Transverse colon (tissue), 4 donors: ENCODE measurements at regions not wholly inside any gene's neighbourhood (a gene's known extent, or its start where the extent isn't known, plus 50 kb on each side); places are given as distances from the start of the nearest gene placed in this dataset.

Experiments used
- DNase-seq: peaks from one replicate; pipeline ENCODE4 v3.0.0-alpha.2; 2019
- H3K27ac ChIP-seq, 4 donors: fragments of 200-600 bp; sonication (generic); 2 replicates each; pipeline ENCODE4 v1.5.1; 2016 to 2018; ENCODE audit warnings: inconsistent platforms in 4 of 4
- H3K27me3 ChIP-seq: fragments of 200-600 bp; sonication (generic); 2 replicates; pipeline ENCODE4 v1.5.1; 2017; ENCODE audit warnings: inconsistent platforms
- H3K36me3 ChIP-seq, 4 donors: fragments of 200-600 bp; sonication (generic); 2 replicates each; pipeline ENCODE4 v1.5.1; 2017 to 2019; ENCODE audit warnings: inconsistent platforms in 4 of 4
- H3K4me1 ChIP-seq, 4 donors: fragments of 200-600 bp; sonication (generic); 2 replicates each; pipeline ENCODE4 v1.5.1; 2017 to 2020; ENCODE audit warnings: inconsistent platforms in 4 of 4
- H3K4me3 ChIP-seq, 4 donors: fragments of 200-600 bp; sonication (generic); 1 replicate in 1 of 4; 2 replicates in 3 of 4; pipeline versions ENCODE4 v1.5.1 to v1.6.1; 2017 to 2019; ENCODE audit warnings: inconsistent platforms in 4 of 4
- H3K9me3 ChIP-seq, 2 donors: fragments of 200-600 bp; sonication (generic); 2 replicates each; pipeline ENCODE4 v1.5.1; 2017 to 2019; ENCODE audit warnings: inconsistent platforms in 2 of 2
- EP300 ChIP-seq: sonication (generic); formaldehyde crosslinking; IDR thresholded peaks from one replicate; pipeline ENCODE4 v1.6.1; 2017; ENCODE audit warnings: antibody characterized with exemption, low read depth
- POLR2A ChIP-seq: fragments of 450-650 bp; IDR thresholded peaks from one replicate; pipeline ENCODE4 v1.6.1; 2016; ENCODE audit warnings: antibody characterized with exemption, mild to moderate bottlenecking, moderate library complexity
- POLR2AphosphoS5 ChIP-seq, 3 donors: sonication (generic); formaldehyde crosslinking; IDR thresholded peaks; one replicate each; pipeline ENCODE4 v1.6.1; 2016; ENCODE audit warnings: antibody characterized with exemption in 3 of 3
- WGBS, 2 donors: methylation state at CpG; one replicate each; pipeline ENCODE4 v1.1.5; 2018; ENCODE audit warnings: low coverage in 1 of 2; 5-methylcytosine and 5-hydroxymethylcytosine counted together
- in situ Hi-C, 4 donors: fragments of 200-750 bp; cut with MboI; loops; one replicate each; pipeline versions ENCODE4 v1.15.0 to v1.15.1; 2017; ENCODE audit warnings: low sequenced_read_pairs in 3 of 4, low pct_ligation_motif_present in 1 of 4, low pct_unique_long_range_greater_than_20kb in 1 of 4
- intact Hi-C: fragments of 100-400 bp; cut with DNase I; formaldehyde crosslinking; loops from one replicate; pipeline ENCODE4 v1.15.1; 2023; ENCODE audit warnings: low total_unique reads
- TF ChIP-seq, protein P1 (sequence below), 5 experiments: fragments of 200-600 bp in 3 of 5; fragments of 450-650 bp in 2 of 5; sonication (generic) in 3 of 5; IDR thresholded peaks; 1 replicate in 2 of 5; 2 replicates in 3 of 5; pipeline ENCODE4 v1.5.1; 2016 to 2017; ENCODE audit warnings: antibody characterized with exemption in 5 of 5, inconsistent platforms in 3 of 5, mild to moderate bottlenecking in 2 of 5, moderate library complexity in 1 of 5

DNA sequence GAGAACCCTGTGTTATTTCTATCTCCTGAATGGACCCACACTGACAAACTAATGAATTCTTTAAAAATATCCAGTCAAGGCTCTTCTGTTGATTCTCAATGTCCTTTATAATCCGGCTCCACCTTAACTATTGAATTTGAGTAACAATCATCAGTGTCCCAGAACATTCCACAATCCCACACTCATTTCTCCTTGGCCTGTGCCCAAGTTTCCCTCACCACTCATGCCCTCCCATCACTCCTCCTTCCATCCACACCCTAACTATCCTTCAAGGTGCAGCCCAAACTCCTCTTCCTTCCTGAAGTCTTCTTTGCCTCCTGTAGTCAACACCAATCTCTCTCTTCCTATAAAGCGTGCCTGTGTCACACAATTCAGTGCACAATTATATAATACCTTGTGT is 106.1 kb downstream of the NUDT12 start:
- TF ChIP-seq POLR2AphosphoS5 (IDR thresholded peaks at IDR 0.05): no peak
- no peak for TF ChIP-seq EP300
- TF ChIP-seq POLR2A: no peak
- TF ChIP-seq, protein P1, sequence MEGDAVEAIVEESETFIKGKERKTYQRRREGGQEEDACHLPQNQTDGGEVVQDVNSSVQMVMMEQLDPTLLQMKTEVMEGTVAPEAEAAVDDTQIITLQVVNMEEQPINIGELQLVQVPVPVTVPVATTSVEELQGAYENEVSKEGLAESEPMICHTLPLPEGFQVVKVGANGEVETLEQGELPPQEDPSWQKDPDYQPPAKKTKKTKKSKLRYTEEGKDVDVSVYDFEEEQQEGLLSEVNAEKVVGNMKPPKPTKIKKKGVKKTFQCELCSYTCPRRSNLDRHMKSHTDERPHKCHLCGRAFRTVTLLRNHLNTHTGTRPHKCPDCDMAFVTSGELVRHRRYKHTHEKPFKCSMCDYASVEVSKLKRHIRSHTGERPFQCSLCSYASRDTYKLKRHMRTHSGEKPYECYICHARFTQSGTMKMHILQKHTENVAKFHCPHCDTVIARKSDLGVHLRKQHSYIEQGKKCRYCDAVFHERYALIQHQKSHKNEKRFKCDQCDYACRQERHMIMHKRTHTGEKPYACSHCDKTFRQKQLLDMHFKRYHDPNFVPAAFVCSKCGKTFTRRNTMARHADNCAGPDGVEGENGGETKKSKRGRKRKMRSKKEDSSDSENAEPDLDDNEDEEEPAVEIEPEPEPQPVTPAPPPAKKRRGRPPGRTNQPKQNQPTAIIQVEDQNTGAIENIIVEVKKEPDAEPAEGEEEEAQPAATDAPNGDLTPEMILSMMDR (IDR thresholded peaks at IDR 0.05): no peak
- H3K36me3 ChIP-seq: no peaks in the 10 kb centered on the region
- DNase-seq: no peak
- intact Hi-C loops: no loop called here
- H3K27ac ChIP-seq: no peak overlapping the region
- no peak overlapping the region for H3K4me3 ChIP-seq
- 81 to 83% methylated on average over 2 of the region's 2 CpGs for WGBS, 2 donors
- H3K27me3 ChIP-seq: no peaks in the 10 kb centered on the region
- H3K4me1 ChIP-seq: no peaks in the 10 kb centered on the region
- no peaks in the 10 kb centered on the region for H3K9me3 ChIP-seq
- in situ Hi-C loops: no loop called here

DNA sequence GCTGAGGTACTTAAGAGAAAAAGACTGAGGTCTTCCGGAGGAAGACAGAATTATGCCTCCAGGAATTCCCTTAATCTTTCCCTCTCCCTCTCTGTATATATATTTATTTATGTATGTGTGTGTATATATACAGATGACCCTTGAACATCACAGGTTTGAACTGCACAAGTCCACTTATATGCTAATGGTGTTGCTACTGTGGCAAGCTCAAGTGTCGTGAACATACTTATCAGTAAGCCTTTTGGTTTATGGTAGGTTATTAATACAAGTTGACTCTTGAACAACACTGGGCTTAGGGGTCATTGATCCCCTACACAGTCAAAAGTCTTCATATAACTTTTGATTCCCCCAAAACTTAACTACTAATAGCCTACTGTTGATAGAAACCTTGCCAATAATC is 106.8 kb downstream of the NUDT12 start:
- intact Hi-C loops: no loop called here
- Histone ChIP-seq H3K4me3 (no peak overlapping the region), H3K27ac (no peak overlapping the region), H3K36me3 (no peaks in the 10 kb centered on the region), H3K4me1 (no peaks in the 10 kb centered on the region), H3K27me3 (no peaks in the 10 kb centered on the region), H3K9me3 (no peaks in the 10 kb centered on the region)
- WGBS, 2 donors: 90% methylated on average over 2 of the region's 2 CpGs
- DNase-seq: no peak
- TF ChIP-seq, protein P1 (IDR thresholded peaks at IDR 0.05): no peak
- no peak for TF ChIP-seq POLR2A
- TF ChIP-seq POLR2AphosphoS5 (IDR thresholded peaks at IDR 0.05): no peak
- TF ChIP-seq EP300: no peak
- in situ Hi-C loops: no loop called here

DNA sequence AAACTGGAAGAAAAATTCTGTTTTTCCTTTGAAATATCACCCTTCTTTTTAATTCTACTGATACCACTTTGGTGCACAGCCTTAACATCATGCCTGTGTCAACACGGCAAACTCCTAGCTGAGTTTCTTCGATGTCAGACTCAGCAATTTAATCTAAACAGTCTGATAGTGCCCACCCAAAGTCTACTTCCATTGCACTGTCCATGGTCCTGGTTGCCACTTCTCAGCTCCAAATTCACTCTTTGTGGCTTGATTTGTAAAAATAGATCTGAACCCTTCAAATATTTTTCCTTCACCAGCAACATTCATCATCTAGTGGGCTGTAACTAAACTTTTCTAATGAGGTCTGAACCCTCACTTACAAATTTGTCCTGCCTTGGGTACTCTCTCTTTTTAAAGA is 107.8 kb downstream of the NUDT12 start:
- in situ Hi-C loops (no loop called here), intact Hi-C loops (no loop called here)
- Histone ChIP-seq H3K4me3 (no peak overlapping the region), H3K27ac (no peak overlapping the region), H3K27me3 (no peaks in the 10 kb centered on the region), H3K4me1 (no peaks in the 10 kb centered on the region), H3K9me3 (no peaks in the 10 kb centered on the region), H3K36me3 (no peaks in the 10 kb centered on the region)
- no peak for DNase-seq
- TF ChIP-seq POLR2A (no peak), EP300 (no peak), POLR2AphosphoS5 (IDR thresholded peaks at IDR 0.05) (no peak)
- TF ChIP-seq, protein P1 (IDR thresholded peaks at IDR 0.05): no peak
- WGBS, 2 donors: 73 to 76% methylated on average over 2 of the region's 2 CpGs

DNA sequence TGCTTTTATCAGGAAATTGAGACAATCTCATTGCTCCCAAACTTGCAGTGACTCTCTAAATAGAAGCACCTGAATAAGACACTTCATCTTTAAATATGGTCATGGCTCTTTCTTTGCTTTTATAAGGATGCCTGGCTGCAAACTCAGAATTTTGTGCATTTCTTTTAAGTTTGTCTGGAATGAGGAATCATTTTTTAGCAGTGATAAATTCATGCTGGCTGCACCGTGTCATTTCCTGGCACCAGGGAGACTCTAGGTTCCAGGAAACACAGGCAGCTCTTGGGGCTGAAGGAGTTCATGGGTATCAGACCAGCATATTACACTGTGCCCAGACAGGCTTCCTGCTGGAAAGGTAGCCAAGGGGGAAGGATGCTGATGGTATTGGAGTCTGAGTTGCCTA is 109.9 kb downstream of the NUDT12 start:
- H3K4me3 ChIP-seq: no peak overlapping the region
- no peaks in the 10 kb centered on the region for H3K9me3 ChIP-seq
- H3K27me3 ChIP-seq: no peaks in the 10 kb centered on the region
- TF ChIP-seq POLR2A (no peak), POLR2AphosphoS5 (IDR thresholded peaks at IDR 0.05) (no peak), EP300 (no peak)
- TF ChIP-seq, protein P1 (IDR thresholded peaks at IDR 0.05): no peak
- intact Hi-C loops (no loop called here), in situ Hi-C loops (no loop called here)
- H3K4me1 ChIP-seq: no peaks in the 10 kb centered on the region
- DNase-seq: no peak
- WGBS, 2 donors: 29% methylated on average over 1 of the region's 1 CpG; no CpG with 5 or more reads in 1 of the 2 donors
- no peak overlapping the region for H3K27ac ChIP-seq
- no peaks in the 10 kb centered on the region for H3K36me3 ChIP-seq
